ENCODE measurements at regions not wholly inside any gene's neighbourhood (a gene's known extent, or its start where the extent isn't known, plus 50 kb on each side); places are given as distances from the start of the nearest gene placed in this dataset.

GRCh38 chr10:78980354-78980753 lies 88.4 kb upstream of the ZMIZ1 start:
- no peak for DNase-seq

- no peak for DNase-seq
These were observed 88.0 kb upstream of the ZMIZ1 start for GRCh38 chr10:78980815-78981214.

GRCh38 chr10:78981257-78981969 lies 87.4 kb upstream of the ZMIZ1 start:
- peak; percentile 21 to 34 for DNase-seq

GRCh38 chr10:78981970-78982281 lies 86.8 kb upstream of the ZMIZ1 start:
- DNase-seq: no peak

GRCh38 chr10:78982726-78983125 lies 86.0 kb upstream of the ZMIZ1 start:
- DNase-seq: no peak

- DNase-seq: no peak
These were observed 85.2 kb upstream of the ZMIZ1 start for GRCh38 chr10:78983608-78984007.

GRCh38 chr10:78985973-78986818 lies 82.6 kb upstream of the ZMIZ1 start:
- no peak for DNase-seq

GRCh38 chr10:78991187-78991586 lies 77.6 kb upstream of the ZMIZ1 start:
- no peak for DNase-seq

GRCh38 chr10:78992333-78992732 lies 76.4 kb upstream of the ZMIZ1 start:
- DNase-seq: no peak

- no peak for DNase-seq
These were observed 75.4 kb upstream of the ZMIZ1 start for GRCh38 chr10:78993261-78993945.

GRCh38 chr10:78995987-78996791 lies 72.6 kb upstream of the ZMIZ1 start:
- DNase-seq: no peak

- DNase-seq: no peak
These were observed 72.0 kb upstream of the ZMIZ1 start for GRCh38 chr10:78996792-78997129.

GRCh38 chr10:78997635-78998618 lies 70.8 kb upstream of the ZMIZ1 start:
- no peak for DNase-seq

GRCh38 chr10:79001082-79001885 lies 67.5 kb upstream of the ZMIZ1 start:
- no peak for DNase-seq

- no peak for DNase-seq
These were observed 66.4 kb upstream of the ZMIZ1 start for GRCh38 chr10:79002336-79002735.

GRCh38 chr10:79003183-79004100 lies 65.3 kb upstream of the ZMIZ1 start:
- DNase-seq: no peak

- no peak for DNase-seq
These were observed 64.5 kb upstream of the ZMIZ1 start for GRCh38 chr10:79004311-79004710.

- DNase-seq: no peak
These were observed 63.5 kb upstream of the ZMIZ1 start for GRCh38 chr10:79005126-79005810.

GRCh38 chr10:79007018-79007417 lies 61.7 kb upstream of the ZMIZ1 start:
- DNase-seq: no peak

Measured in activated CD4-positive, alpha-beta T cell treated with anti-CD3 and anti-CD28 coated beads, Interleukin-2, amount 50 U/mL, for 48 hours (primary cell).